Keratinocyte (primary cell): ENCODE measurements at regions not wholly inside any gene's neighbourhood (a gene's known extent, or its start where the extent isn't known, plus 50 kb on each side); places are given as distances from the start of the nearest gene placed in this dataset.

Experiments used
- DNase-seq: peaks from one replicate; pipeline ENCODE4 v3.0.0-alpha.2; 2011; ENCODE audit warnings: low read depth, missing footprints, low spot score
- FAIRE-seq: peaks from 2 replicates; lab custom pipeline; 2011; peaks lifted over from hg19 to GRCh38; lab: Jason Lieb, UNC
- H2AFZ ChIP-seq: 2 replicates; pipeline ENCODE4 v1.6.0; 2012; ENCODE audit warnings: low read length, control low read depth, inconsistent platforms; ENCODE audit not compliant: control insufficient read depth
- H3K27ac ChIP-seq: 2 replicates; pipeline ENCODE4 v1.5.1; 2011; ENCODE audit warnings: low read length; ENCODE audit not compliant: control insufficient read depth, insufficient read depth
- H3K27me3 ChIP-seq: 3 replicates; pipeline ENCODE4 v1.6.0; 2011; ENCODE audit warnings: low read length; ENCODE audit not compliant: control insufficient read depth, insufficient read depth; ENCODE audit errors: extremely low read depth
- H3K36me3 ChIP-seq, 2 experiments: 2 replicates in 1 of 2; 3 replicates in 1 of 2; pipeline ENCODE4 v1.5.1; 2011; ENCODE audit warnings: low read length in 2 of 2, mild to moderate bottlenecking in 1 of 2; ENCODE audit not compliant: control insufficient read depth in 2 of 2, insufficient read depth in 2 of 2; ENCODE audit errors: extremely low read depth in 1 of 2
- H3K4me1 ChIP-seq: 3 replicates; pipeline ENCODE4 v1.5.1; 2011; ENCODE audit warnings: low read length; ENCODE audit not compliant: control insufficient read depth, insufficient read depth; ENCODE audit errors: extremely low read depth
- H3K4me2 ChIP-seq: 3 replicates; pipeline ENCODE4 v1.6.0; 2011; ENCODE audit warnings: low read depth, low read length; ENCODE audit not compliant: control insufficient read depth, insufficient read depth; ENCODE audit errors: extremely low read depth
- H3K4me3 ChIP-seq, 3 experiments: fragments of 200-600 bp in 1 of 3; sonication (generic) in 1 of 3; 2 replicates in 2 of 3; 3 replicates in 1 of 3; pipeline ENCODE4 v1.5.1; 2011 to 2016; ENCODE audit warnings: low read length in 3 of 3, mild to moderate bottlenecking in 3 of 3, control low read depth in 2 of 3, inconsistent platforms in 1 of 3, low read depth in 1 of 3, mixed read lengths in 1 of 3, mixed run types in 1 of 3, moderate library complexity in 1 of 3; ENCODE audit not compliant: control insufficient read depth in 2 of 3, insufficient read depth in 2 of 3; ENCODE audit errors: extremely low read depth in 1 of 3
- H3K79me2 ChIP-seq: 2 replicates; pipeline ENCODE4 v1.6.0; 2012; ENCODE audit warnings: low read length; ENCODE audit not compliant: control insufficient read depth, insufficient read depth
- H3K9ac ChIP-seq: 3 replicates; pipeline ENCODE4 v1.6.0; 2011; ENCODE audit warnings: low read length; ENCODE audit not compliant: control insufficient read depth, insufficient read depth; ENCODE audit errors: extremely low read depth
- H3K9me1 ChIP-seq: 3 replicates; pipeline ENCODE4 v1.6.0; 2011; ENCODE audit warnings: low read length; ENCODE audit not compliant: control insufficient read depth, insufficient read depth; ENCODE audit errors: extremely low read depth
- H3K9me3 ChIP-seq: 2 replicates; pipeline ENCODE4 v1.5.1; 2012; ENCODE audit warnings: low read depth, low read length; ENCODE audit not compliant: control insufficient read depth
- H4K20me1 ChIP-seq: 3 replicates; pipeline ENCODE4 v1.6.0; 2011; ENCODE audit warnings: low read length; ENCODE audit not compliant: control insufficient read depth, insufficient read depth; ENCODE audit errors: extremely low read depth
- CTCF ChIP-seq, 3 experiments: IDR thresholded peaks in 1 of 3; conservative IDR thresholded peaks in 1 of 3; optimal IDR thresholded peaks in 1 of 3; 2 replicates in 2 of 3; 3 replicates in 1 of 3; pipeline versions ENCODE3 to v1.5.1; 2011; ENCODE audit warnings: low read length in 3 of 3, mild to moderate bottlenecking in 3 of 3, moderate library complexity in 2 of 3, control low read depth in 1 of 3, inconsistent platforms in 1 of 3; ENCODE audit not compliant: insufficient read depth in 2 of 3; ENCODE audit errors: extremely low read depth in 1 of 3
- EZH2 ChIP-seq: IDR thresholded peaks from one replicate; pipeline ENCODE4 v1.6.1; 2012; ENCODE audit warnings: inconsistent platforms, mild to moderate bottlenecking, low read length, moderate library complexity
- dilution Hi-C: fragments of 300-500 bp; cut with MboI; formaldehyde crosslinking; loops from one replicate; pipeline ENCODE4 v1.7.0; 2020; ENCODE audit warnings: low sequenced_read_pairs; ENCODE audit not compliant: extremely low pct_ligation_motif_present

- H3K4me1 ChIP-seq = no peaks in the 10 kb centered on the region
- no peaks in the 10 kb centered on the region for H3K36me3 ChIP-seq
- H3K79me2 ChIP-seq = no peaks in the 10 kb centered on the region
- no peak overlapping the region for H3K27ac ChIP-seq
- no peaks in the 10 kb centered on the region for H3K27me3 ChIP-seq
- no peak overlapping the region for H3K9ac ChIP-seq
- no peaks in the 10 kb centered on the region for H3K9me1 ChIP-seq
- no peak overlapping the region for H2AFZ ChIP-seq
- TF ChIP-seq EZH2 = no peak
- no peak for TF ChIP-seq CTCF (optimal IDR thresholded peaks at IDR 0.05 in 1 of 3, IDR thresholded peaks at IDR 0.05 in 1 of 3, conservative IDR thresholded peaks at IDR 0.05 in 1 of 3; ENCODE audit: extremely low read depth in 1 of 3, insufficient read depth in 2 of 3, low read length in 3 of 3)
- dilution Hi-C loops = no loop called here
- H3K4me3 ChIP-seq = no peak overlapping the region
- H3K9me3 ChIP-seq = no peaks in the 10 kb centered on the region
- FAIRE-seq (no peak), DNase-seq (no peak)
- no peak overlapping the region for H3K4me2 ChIP-seq
- no peaks in the 10 kb centered on the region for H4K20me1 ChIP-seq
Observed at GRCh38 chr2:117555965-117556364, 258.5 kb upstream of the DDX18 start.

GRCh38 chr2:117557626-117558025 is 256.9 kb upstream of the DDX18 start:
- Histone ChIP-seq H3K4me3 (no peak overlapping the region), H3K9me1 (no peaks in the 10 kb centered on the region), H3K9ac (no peak overlapping the region), H3K79me2 (no peaks in the 10 kb centered on the region), H3K27me3 (no peaks in the 10 kb centered on the region), H3K9me3 (no peaks in the 10 kb centered on the region), H3K4me2 (no peak overlapping the region), H4K20me1 (no peaks in the 10 kb centered on the region), H2AFZ (no peak overlapping the region), H3K36me3 (no peaks in the 10 kb centered on the region), H3K4me1 (no peaks in the 10 kb centered on the region), H3K27ac (no peak overlapping the region)
- FAIRE-seq (no peak), DNase-seq (no peak)
- dilution Hi-C loops = no loop called here
- no peak for TF ChIP-seq CTCF (optimal IDR thresholded peaks at IDR 0.05 in 1 of 3, IDR thresholded peaks at IDR 0.05 in 1 of 3, conservative IDR thresholded peaks at IDR 0.05 in 1 of 3; ENCODE audit: extremely low read depth in 1 of 3, insufficient read depth in 2 of 3, low read length in 3 of 3)
- TF ChIP-seq EZH2 = no peak
